ENCODE measurements at regions not wholly inside any gene's neighbourhood (a gene's known extent, or its start where the extent isn't known, plus 50 kb on each side); places are given as distances from the start of the nearest gene placed in this dataset.

DNA sequence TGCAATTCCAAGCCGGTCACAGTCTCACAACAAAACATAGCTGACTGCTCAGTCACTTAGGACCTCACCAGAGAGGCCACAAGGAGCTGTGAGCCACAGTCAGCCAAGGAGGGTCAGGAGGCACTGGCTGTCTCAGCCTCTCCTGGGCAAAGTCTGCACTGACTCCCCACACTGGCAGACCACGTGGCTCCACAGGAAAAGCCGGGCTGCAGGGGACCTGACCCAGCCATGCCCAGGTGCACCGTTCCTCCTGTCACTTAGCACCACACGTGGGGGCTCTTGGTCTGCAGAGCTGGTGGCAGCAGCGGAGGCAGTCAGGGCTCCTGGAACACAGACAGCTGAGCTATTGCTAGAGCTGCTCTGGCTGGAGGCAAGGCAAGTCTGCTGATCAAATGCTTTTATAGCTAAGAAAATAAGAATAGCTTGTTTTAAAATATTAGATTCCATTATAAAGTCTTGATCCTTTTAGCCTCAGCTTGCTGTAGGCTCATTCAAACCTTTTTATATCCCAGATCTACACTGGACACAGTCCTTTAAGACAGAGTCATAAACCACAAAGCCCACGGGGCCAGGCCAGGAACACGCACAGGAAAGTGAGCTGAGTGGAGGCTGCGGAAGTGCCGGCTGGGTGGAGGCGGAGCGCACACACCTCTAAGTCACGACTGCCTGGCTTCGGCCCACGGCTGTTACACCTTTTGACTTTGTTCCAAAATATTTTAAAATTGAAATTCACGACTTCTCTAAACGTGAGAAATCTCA, 744.1 kb downstream of the UQCRFS1 start:
- no peak overlapping the region for H3K4me3 ChIP-seq (ENCODE audit: low read length)
- TF ChIP-seq CTCF (IDR thresholded peaks at IDR 0.05; ENCODE audit: insufficient read depth, low read depth, low read length, missing control alignments), result no peak
- peak; percentile 4 for DNase-seq (ENCODE audit: low read depth)

GRCh38 chr19:28466107-28467045, 746.6 kb downstream of the UQCRFS1 start:
- peak; percentile 32 for DNase-seq (ENCODE audit: low read depth)
- H3K4me3 ChIP-seq (ENCODE audit: low read length), result no peak overlapping the region
- peak; percentile 53 for TF ChIP-seq CTCF (IDR thresholded peaks at IDR 0.05; ENCODE audit: insufficient read depth, low read depth, low read length, missing control alignments)

- no peak overlapping the region for H3K4me3 ChIP-seq (ENCODE audit: low read length)
- TF ChIP-seq CTCF (IDR thresholded peaks at IDR 0.05; ENCODE audit: insufficient read depth, low read depth, low read length, missing control alignments), result no peak
- DNase-seq (ENCODE audit: low read depth), result peak; percentile 14
These were observed 747.4 kb downstream of the UQCRFS1 start for GRCh38 chr19:28465371-28466086.

- DNase-seq (ENCODE audit: low read depth), result no peak
- H3K4me3 ChIP-seq (ENCODE audit: low read length), result no peak overlapping the region
- TF ChIP-seq CTCF (IDR thresholded peaks at IDR 0.05; ENCODE audit: insufficient read depth, low read depth, low read length, missing control alignments), result no peak
These were observed 749.4 kb downstream of the UQCRFS1 start for GRCh38 chr19:28463493-28464053.

DNA sequence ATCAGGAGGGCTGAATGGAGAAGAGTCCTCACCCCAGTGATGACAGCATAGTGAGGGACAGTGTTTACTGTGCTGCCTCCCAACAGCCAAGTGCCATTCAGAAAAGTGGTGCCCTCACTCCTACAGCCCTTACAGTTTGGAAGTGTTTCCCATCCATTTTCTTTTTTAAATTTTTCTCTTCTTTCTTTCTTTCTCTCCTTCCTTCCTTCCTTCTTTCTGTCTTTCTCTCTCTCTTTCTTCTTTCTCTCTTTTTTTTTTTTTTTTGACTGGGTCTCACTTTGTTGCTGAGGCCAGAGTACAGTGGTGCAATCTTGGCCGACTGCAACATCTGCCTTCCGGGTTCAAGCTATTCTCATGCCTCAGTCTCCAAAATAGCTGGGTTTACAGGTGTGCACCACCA, 755.3 kb downstream of the UQCRFS1 start:
- TF ChIP-seq CTCF (IDR thresholded peaks at IDR 0.05; ENCODE audit: insufficient read depth, low read depth, low read length, missing control alignments), result no peak
- no peak for DNase-seq (ENCODE audit: low read depth)
- H3K4me3 ChIP-seq (ENCODE audit: low read length), result no peak overlapping the region

- H3K4me3 ChIP-seq (ENCODE audit: low read length), result no peak overlapping the region
- DNase-seq (ENCODE audit: low read depth), result no peak
- no peak for TF ChIP-seq CTCF (IDR thresholded peaks at IDR 0.05; ENCODE audit: insufficient read depth, low read depth, low read length, missing control alignments)
These were observed 756.1 kb downstream of the UQCRFS1 start for GRCh38 chr19:28456708-28457320.

Measured in epithelial cell of esophagus (primary cell).